RPMI7951 (cell line): ENCODE measurements at regions not wholly inside any gene's neighbourhood (a gene's known extent, or its start where the extent isn't known, plus 50 kb on each side); places are given as distances from the start of the nearest gene placed in this dataset.
"Not testable (repeated sequence)": the region's sequence is repeated elsewhere in the genome, so short reads cannot be mapped to it uniquely, and the experiment has no call there.

Experiments
- DNase-seq: peaks from one replicate; pipeline ENCODE4 v3.0.0-alpha.2; 2012; ENCODE audit warnings: low read depth

- DNase-seq, result peak; percentile 36
Observed at GRCh38 chr20:48329676-48330664, 497.8 kb downstream of the PREX1 start.

GRCh38 chr20:48329031-48329615 lies 498.7 kb downstream of the PREX1 start:
- no peak for DNase-seq

GRCh38 chr20:48327848-48328247 lies 500.0 kb downstream of the PREX1 start:
- not testable (repeated sequence) for DNase-seq

GRCh38 chr20:48326868-48327267 lies 500.9 kb downstream of the PREX1 start:
- DNase-seq, result peak; percentile 41

GRCh38 chr20:48326434-48326691 lies 501.4 kb downstream of the PREX1 start:
- no peak for DNase-seq

GRCh38 chr20:48325656-48326433 lies 502.0 kb downstream of the PREX1 start:
- no peak for DNase-seq

GRCh38 chr20:48324744-48325143 lies 503.1 kb downstream of the PREX1 start:
- DNase-seq, result no peak

- no peak for DNase-seq
Observed at GRCh38 chr20:48321271-48321670, 506.5 kb downstream of the PREX1 start.

GRCh38 chr20:48319943-48320584 lies 507.7 kb downstream of the PREX1 start:
- no peak for DNase-seq

- no peak for DNase-seq
Observed at GRCh38 chr20:48317578-48317977, 510.2 kb downstream of the PREX1 start.

GRCh38 chr20:48314925-48315592 lies 512.7 kb downstream of the PREX1 start:
- DNase-seq, result no peak

- DNase-seq, result no peak
Observed at GRCh38 chr20:48313324-48313723, 514.5 kb downstream of the PREX1 start.

- DNase-seq, result no peak
Observed at GRCh38 chr20:48311956-48312355, 515.8 kb downstream of the PREX1 start.

- DNase-seq, result no peak
Observed at GRCh38 chr20:48310305-48310704, 517.5 kb downstream of the PREX1 start.

GRCh38 chr20:48309293-48309692 lies 518.5 kb downstream of the PREX1 start:
- no peak for DNase-seq

GRCh38 chr20:48308882-48309281 lies 518.9 kb downstream of the PREX1 start:
- no peak for DNase-seq

- DNase-seq, result no peak
Observed at GRCh38 chr20:48308232-48308781, 519.5 kb downstream of the PREX1 start.

- no peak for DNase-seq
Observed at GRCh38 chr20:48307277-48307676, 520.5 kb downstream of the PREX1 start.

- DNase-seq, result no peak
Observed at GRCh38 chr20:48302844-48303542, 517.7 kb upstream of the SULF2 start.

GRCh38 chr20:48302149-48302548 lies 516.9 kb upstream of the SULF2 start:
- DNase-seq, result no peak

- DNase-seq, result no peak
Observed at GRCh38 chr20:48301189-48301588, 515.9 kb upstream of the SULF2 start.
